PC-9 (cell line): ENCODE measurements at regions not wholly inside any gene's neighbourhood (a gene's known extent, or its start where the extent isn't known, plus 50 kb on each side); places are given as distances from the start of the nearest gene placed in this dataset.

Experiments
- BruUV-seq: library from RNA; stranded (reverse); fragments of 400-500 nt; replicated peaks from 2 replicates; lab custom pipeline; 2021; lab: Mats Ljungman, UMichigan
- CTCF ChIA-PET: fragments of 300-600 bp; sonication (Branson Sonifier 250); formaldehyde crosslinking; loops from one replicate; lab custom pipeline; 2022; ENCODE audit warnings: antibody characterized with exemption; lab: Charles Lee
- POLR2A ChIA-PET: fragments of 300-600 bp; sonication (Branson Sonifier 250); formaldehyde crosslinking; loops from one replicate; lab custom pipeline; 2022; ENCODE audit warnings: antibody characterized with exemption; ENCODE audit not compliant: unreplicated experiment; lab: Charles Lee
- DNase-seq, 2 experiments: peaks; one replicate each; pipeline versions ENCODE4 v3.0.0 to v3.0.0-alpha.2; 2015 to 2022; ENCODE audit warnings: mixed read lengths in 1 of 2
- H2AFZ ChIP-seq: fragments of 200-600 bp; sonication (generic); 2 replicates; pipeline ENCODE4 v1.8.1; 2017; ENCODE audit warnings: antibody characterized with exemption
- H3F3A ChIP-seq: fragments of 200-600 bp; sonication (generic); 2 replicates; pipeline ENCODE4 v1.8.1; 2017; ENCODE audit warnings: antibody characterized with exemption, mild to moderate bottlenecking, low read depth; ENCODE audit not compliant: insufficient read depth
- H3K27ac ChIP-seq: fragments of 200-600 bp; sonication (generic); 2 replicates; pipeline ENCODE4 v1.6.1; 2016; ENCODE audit warnings: mixed run types
- H3K27me3 ChIP-seq: fragments of 200-600 bp; sonication (generic); 2 replicates; pipeline ENCODE4 v1.6.1; 2016; ENCODE audit warnings: low read depth, mixed run types; ENCODE audit not compliant: insufficient read depth
- H3K36me3 ChIP-seq: fragments of 200-600 bp; sonication (generic); 2 replicates; pipeline ENCODE4 v1.6.1; 2016; ENCODE audit warnings: low read depth, mixed run types
- H3K4me1 ChIP-seq: fragments of 200-600 bp; sonication (generic); replicated peaks from 2 replicates; pipeline ENCODE4 v1.6.1; 2016; ENCODE audit warnings: mixed run types; ENCODE audit not compliant: insufficient read depth
- H3K4me2 ChIP-seq: fragments of 200-600 bp; sonication (generic); 2 replicates; pipeline ENCODE4 v1.6.1; 2017; ENCODE audit warnings: mixed run types
- H3K4me3 ChIP-seq: fragments of 200-600 bp; sonication (generic); 2 replicates; pipeline ENCODE4 v1.6.1; 2016; ENCODE audit warnings: mixed run types
- H3K79me2 ChIP-seq: fragments of 200-600 bp; sonication (generic); 2 replicates; pipeline ENCODE4 v1.6.1; 2017; ENCODE audit warnings: low read depth, mixed run types
- H3K9me2 ChIP-seq: fragments of 200-600 bp; sonication (generic); 2 replicates; pipeline ENCODE4 v1.8.1; 2017; ENCODE audit warnings: mild to moderate bottlenecking; ENCODE audit not compliant: insufficient read depth
- H3K9me3 ChIP-seq: fragments of 200-600 bp; sonication (generic); 2 replicates; pipeline ENCODE4 v1.8.1; 2016; ENCODE audit warnings: low read depth; ENCODE audit not compliant: insufficient read depth
- H4K20me1 ChIP-seq: fragments of 200-600 bp; sonication (generic); 2 replicates; pipeline ENCODE4 v1.8.1; 2017; ENCODE audit not compliant: insufficient read depth
- EZH2 ChIP-seq: fragments of 200-600 bp; sonication (generic); IDR thresholded peaks from 2 replicates; pipeline ENCODE4 v1.8.0; 2017; ENCODE audit warnings: antibody characterized with exemption, low read depth
- intact Hi-C: fragments of 100-400 bp; cut with micrococcal nuclease; formaldehyde crosslinking; loops from one replicate; pipeline ENCODE4 v1.10.0; 2022; ENCODE audit not compliant: unreplicated experiment
- TF ChIP-seq, protein P1 (sequence below): fragments of 200-600 bp; sonication (generic); conservative IDR thresholded peaks from 2 replicates; pipeline ENCODE4 v1.6.1; 2017; ENCODE audit warnings: mixed run types, antibody characterized with exemption, mild to moderate bottlenecking, moderate library complexity

DNA sequence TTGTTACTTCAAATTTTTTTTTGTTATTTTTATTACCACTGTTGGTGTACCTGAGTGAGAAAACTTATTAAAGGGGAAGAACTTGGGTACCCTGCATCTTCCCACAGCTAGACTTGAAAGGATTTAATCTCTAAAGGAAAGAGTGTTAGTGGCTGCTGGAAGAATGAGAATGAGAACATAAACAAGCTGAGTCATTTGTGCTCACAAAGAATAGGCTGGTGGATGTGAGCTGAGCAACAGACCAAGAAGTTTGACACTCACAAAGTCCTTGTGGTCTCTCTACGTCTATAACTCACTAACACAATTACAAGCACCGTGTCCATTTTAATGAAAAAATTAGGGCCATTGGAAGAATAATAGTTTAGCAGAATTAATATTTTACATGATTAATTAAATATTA is 217.6 kb upstream of the ANO5 start:
- Histone ChIP-seq H3K27me3 (no peaks in the 10 kb centered on the region), H3K36me3 (no peaks in the 10 kb centered on the region), H3K27ac (no peak overlapping the region), H3K79me2 (no peaks in the 10 kb centered on the region), H3K4me1 (no peaks in the 10 kb centered on the region), H3K4me3 (no peak overlapping the region), H3F3A (no peaks in the 10 kb centered on the region), H3K4me2 (no peak overlapping the region), H4K20me1 (no peaks in the 10 kb centered on the region), H2AFZ (no peak overlapping the region), H3K9me2 (peaks cover 4% of the 10 kb centered on the region; the same call in 1 of the 2 replicates), H3K9me3 (no peaks in the 10 kb centered on the region)
- POLR2A ChIA-PET: no interaction called here
- no TSS peak for BruUV-seq
- intact Hi-C loops: no loop called here
- no peak for DNase-seq
- TF ChIP-seq, protein P1, sequence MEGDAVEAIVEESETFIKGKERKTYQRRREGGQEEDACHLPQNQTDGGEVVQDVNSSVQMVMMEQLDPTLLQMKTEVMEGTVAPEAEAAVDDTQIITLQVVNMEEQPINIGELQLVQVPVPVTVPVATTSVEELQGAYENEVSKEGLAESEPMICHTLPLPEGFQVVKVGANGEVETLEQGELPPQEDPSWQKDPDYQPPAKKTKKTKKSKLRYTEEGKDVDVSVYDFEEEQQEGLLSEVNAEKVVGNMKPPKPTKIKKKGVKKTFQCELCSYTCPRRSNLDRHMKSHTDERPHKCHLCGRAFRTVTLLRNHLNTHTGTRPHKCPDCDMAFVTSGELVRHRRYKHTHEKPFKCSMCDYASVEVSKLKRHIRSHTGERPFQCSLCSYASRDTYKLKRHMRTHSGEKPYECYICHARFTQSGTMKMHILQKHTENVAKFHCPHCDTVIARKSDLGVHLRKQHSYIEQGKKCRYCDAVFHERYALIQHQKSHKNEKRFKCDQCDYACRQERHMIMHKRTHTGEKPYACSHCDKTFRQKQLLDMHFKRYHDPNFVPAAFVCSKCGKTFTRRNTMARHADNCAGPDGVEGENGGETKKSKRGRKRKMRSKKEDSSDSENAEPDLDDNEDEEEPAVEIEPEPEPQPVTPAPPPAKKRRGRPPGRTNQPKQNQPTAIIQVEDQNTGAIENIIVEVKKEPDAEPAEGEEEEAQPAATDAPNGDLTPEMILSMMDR: no peak
- no peak for TF ChIP-seq EZH2
- CTCF ChIA-PET: no interaction called here

DNA sequence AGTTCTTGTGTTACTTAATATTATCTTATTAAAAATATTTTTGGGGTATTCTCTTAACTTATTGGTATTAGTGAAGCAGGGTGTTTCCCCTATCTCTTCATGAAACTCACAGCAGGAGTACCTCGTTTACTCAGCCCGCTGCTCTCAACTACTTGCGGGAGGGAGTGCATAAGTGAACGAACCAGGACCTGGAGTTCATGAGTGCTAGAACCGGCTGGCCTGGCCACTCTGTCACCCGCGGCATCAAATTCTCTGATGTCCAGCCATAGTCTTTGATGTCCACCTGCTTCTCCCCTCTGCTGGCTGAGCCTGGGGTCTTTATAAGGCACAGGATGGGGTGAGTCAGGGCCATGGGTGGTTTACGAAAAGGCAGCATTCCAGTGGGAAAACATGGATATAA is 216.7 kb upstream of the ANO5 start:
- Histone ChIP-seq H3K79me2 (no peaks in the 10 kb centered on the region), H3F3A (no peaks in the 10 kb centered on the region), H3K4me1 (no peaks in the 10 kb centered on the region), H3K4me2 (no peak overlapping the region), H3K27me3 (no peaks in the 10 kb centered on the region), H4K20me1 (no peaks in the 10 kb centered on the region), H3K36me3 (no peaks in the 10 kb centered on the region), H2AFZ (no peak overlapping the region), H3K4me3 (no peak overlapping the region), H3K9me2 (peaks cover 4% of the 10 kb centered on the region; the same call in 1 of the 2 replicates), H3K9me3 (no peaks in the 10 kb centered on the region), H3K27ac (no peak overlapping the region)
- ChIA-PET POLR2A (no interaction called here), CTCF (no interaction called here)
- TF ChIP-seq EZH2: no peak
- TF ChIP-seq, protein P1: no peak
- BruUV-seq: no TSS peak
- intact Hi-C loops: no loop called here
- DNase-seq: no peak

DNA sequence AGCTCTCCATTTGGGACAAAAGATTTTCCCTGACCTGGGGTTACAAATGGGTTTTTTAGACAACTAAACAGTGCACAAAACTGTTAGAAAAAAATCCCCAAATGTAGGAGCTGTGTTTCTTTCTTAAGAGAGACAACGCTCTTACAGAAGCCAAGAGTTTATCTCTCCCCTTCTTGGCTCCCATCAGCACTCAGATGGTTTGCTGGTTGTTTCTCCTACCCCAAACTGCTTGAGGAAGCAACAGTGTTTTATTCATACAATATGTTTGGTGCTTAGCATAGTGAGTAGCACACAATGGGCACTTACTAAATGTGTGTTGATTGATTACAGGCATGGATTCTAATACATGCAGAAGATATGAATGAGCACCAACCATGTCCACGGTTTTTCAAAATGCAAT is 209.5 kb upstream of the ANO5 start:
- intact Hi-C loops: no loop called here
- Histone ChIP-seq H3K79me2 (no peaks in the 10 kb centered on the region), H2AFZ (no peak overlapping the region), H3K9me3 (no peaks in the 10 kb centered on the region), H3K4me3 (no peak overlapping the region), H3K27ac (no peak overlapping the region), H3K36me3 (no peaks in the 10 kb centered on the region), H3K9me2 (peaks cover 4% of the 10 kb centered on the region; the same call in 1 of the 2 replicates), H3K4me2 (no peak overlapping the region), H4K20me1 (no peaks in the 10 kb centered on the region), H3K27me3 (no peaks in the 10 kb centered on the region; the same call in 1 of the 2 replicates), H3F3A (no peaks in the 10 kb centered on the region), H3K4me1 (no peaks in the 10 kb centered on the region)
- no peak for DNase-seq
- POLR2A ChIA-PET: no interaction called here
- no peak for TF ChIP-seq EZH2
- TF ChIP-seq, protein P1: no peak
- BruUV-seq: no TSS peak
- CTCF ChIA-PET: no interaction called here
